Esophagus squamous epithelium (tissue), 4 donors: ENCODE measurements at regions not wholly inside any gene's neighbourhood (a gene's known extent, or its start where the extent isn't known, plus 50 kb on each side); places are given as distances from the start of the nearest gene placed in this dataset.

ENCODE experiments used
- CTCF ChIP-seq, 6 experiments: fragments of 450-650 bp in 4 of 6; fragments of 200-600 bp in 2 of 6; sonication (generic) in 2 of 6; IDR thresholded peaks; one replicate each; pipeline ENCODE4 v1.5.1; 2016 to 2019; ENCODE audit warnings: antibody characterized with exemption in 6 of 6, mild to moderate bottlenecking in 4 of 6, moderate library complexity in 4 of 6
- POLR2A ChIP-seq, 4 donors: fragments of 450-650 bp; IDR thresholded peaks; one replicate each; pipeline ENCODE4 v1.6.1; 2017; ENCODE audit warnings: antibody characterized with exemption in 4 of 4, mild to moderate bottlenecking in 4 of 4, moderate library complexity in 3 of 4

DNA sequence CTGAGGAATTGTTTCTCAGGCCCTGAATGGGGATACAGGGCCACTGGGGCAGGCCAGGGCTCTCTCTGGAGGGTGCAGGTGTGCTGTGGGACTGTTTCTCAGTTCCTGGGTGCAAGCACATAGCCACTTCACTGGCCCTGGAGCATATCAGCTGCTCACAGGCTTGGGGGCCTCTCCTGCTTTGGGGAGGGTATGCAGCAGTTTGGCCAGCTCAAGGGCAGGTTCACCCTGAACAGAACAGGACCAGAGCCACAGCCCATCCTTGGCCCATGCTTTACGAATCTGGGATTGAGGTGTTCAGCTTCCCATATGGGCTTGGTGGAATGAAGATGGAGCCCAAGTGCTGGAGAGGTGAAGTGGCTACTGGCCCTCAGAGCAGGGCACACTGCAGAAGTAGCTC is 186.5 kb downstream of the FBXO8 start:
- no peak for TF ChIP-seq POLR2A (IDR thresholded peaks at IDR 0.05)
- no peak for TF ChIP-seq CTCF (IDR thresholded peaks at IDR 0.05)
